ENCODE measurements at regions not wholly inside any gene's neighbourhood (a gene's known extent, or its start where the extent isn't known, plus 50 kb on each side); places are given as distances from the start of the nearest gene placed in this dataset.

DNA sequence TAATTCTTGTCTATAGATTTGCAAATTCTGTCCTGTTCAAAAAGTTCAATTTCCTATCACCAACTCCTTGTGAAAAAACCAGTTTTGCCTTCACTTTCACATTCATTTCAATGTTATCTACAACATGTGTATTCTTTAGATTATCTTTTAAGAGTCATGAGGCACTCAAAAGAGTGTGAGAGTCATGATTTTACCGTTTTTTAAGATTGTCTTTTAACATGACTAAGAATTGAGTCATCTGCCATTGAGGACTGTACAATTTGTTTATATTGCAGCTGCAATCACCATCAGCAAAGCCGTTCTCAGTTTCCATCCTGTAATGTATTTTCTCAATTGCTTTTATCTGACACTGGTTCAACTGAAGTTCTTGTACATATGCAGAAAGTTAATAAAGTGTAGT lies 275.8 kb downstream of the LNPK start:
- TF ChIP-seq, protein P1, sequence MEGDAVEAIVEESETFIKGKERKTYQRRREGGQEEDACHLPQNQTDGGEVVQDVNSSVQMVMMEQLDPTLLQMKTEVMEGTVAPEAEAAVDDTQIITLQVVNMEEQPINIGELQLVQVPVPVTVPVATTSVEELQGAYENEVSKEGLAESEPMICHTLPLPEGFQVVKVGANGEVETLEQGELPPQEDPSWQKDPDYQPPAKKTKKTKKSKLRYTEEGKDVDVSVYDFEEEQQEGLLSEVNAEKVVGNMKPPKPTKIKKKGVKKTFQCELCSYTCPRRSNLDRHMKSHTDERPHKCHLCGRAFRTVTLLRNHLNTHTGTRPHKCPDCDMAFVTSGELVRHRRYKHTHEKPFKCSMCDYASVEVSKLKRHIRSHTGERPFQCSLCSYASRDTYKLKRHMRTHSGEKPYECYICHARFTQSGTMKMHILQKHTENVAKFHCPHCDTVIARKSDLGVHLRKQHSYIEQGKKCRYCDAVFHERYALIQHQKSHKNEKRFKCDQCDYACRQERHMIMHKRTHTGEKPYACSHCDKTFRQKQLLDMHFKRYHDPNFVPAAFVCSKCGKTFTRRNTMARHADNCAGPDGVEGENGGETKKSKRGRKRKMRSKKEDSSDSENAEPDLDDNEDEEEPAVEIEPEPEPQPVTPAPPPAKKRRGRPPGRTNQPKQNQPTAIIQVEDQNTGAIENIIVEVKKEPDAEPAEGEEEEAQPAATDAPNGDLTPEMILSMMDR (IDR thresholded peaks at IDR 0.05): no peak
- TF ChIP-seq POLR2A (IDR thresholded peaks at IDR 0.05): no peak
